ENCODE measurements at regions not wholly inside any gene's neighbourhood (a gene's known extent, or its start where the extent isn't known, plus 50 kb on each side); places are given as distances from the start of the nearest gene placed in this dataset.
A peak's percentile ranks its signal among the peaks of the same experiment; 100 is the strongest.
"Not testable (repeated sequence)": the region's sequence is repeated elsewhere in the genome, so short reads cannot be mapped to it uniquely, and the experiment has no call there.

- DNase-seq, result no peak
Measured at GRCh38 chr14:105926373-105927095, 400.2 kb downstream of the TMEM121 start.

- DNase-seq, result no peak
Measured at GRCh38 chr14:105927096-105928060, 401.0 kb downstream of the TMEM121 start.

GRCh38 chr14:105928171-105929111, 402.1 kb downstream of the TMEM121 start:
- DNase-seq, result peak; percentile 13

GRCh38 chr14:105929327-105930081, 403.1 kb downstream of the TMEM121 start:
- DNase-seq, result no peak

- no peak for DNase-seq
Measured at GRCh38 chr14:105930572-105930971, 404.2 kb downstream of the TMEM121 start.

- DNase-seq, result peak; percentile 33
Measured at GRCh38 chr14:105931808-105932483, 405.6 kb downstream of the TMEM121 start.

GRCh38 chr14:105933238-105933637, 406.9 kb downstream of the TMEM121 start:
- DNase-seq, result no peak

- DNase-seq, result no peak
Measured at GRCh38 chr14:105935384-105935783, 409.0 kb downstream of the TMEM121 start.

GRCh38 chr14:105937253-105938054, 411.1 kb downstream of the TMEM121 start:
- no peak for DNase-seq

- DNase-seq, result no peak
Measured at GRCh38 chr14:105938055-105938863, 411.9 kb downstream of the TMEM121 start.

- no peak for DNase-seq
Measured at GRCh38 chr14:105938959-105939358, 412.6 kb downstream of the TMEM121 start.

GRCh38 chr14:105939810-105940508, 413.6 kb downstream of the TMEM121 start:
- no peak for DNase-seq

GRCh38 chr14:105940534-105941225, 414.3 kb downstream of the TMEM121 start:
- no peak for DNase-seq

GRCh38 chr14:105941226-105942166, 415.1 kb downstream of the TMEM121 start:
- DNase-seq, result no peak

- DNase-seq, result not testable (repeated sequence)
Measured at GRCh38 chr14:105942725-105943124, 416.3 kb downstream of the TMEM121 start.

GRCh38 chr14:105943973-105944602, 417.7 kb downstream of the TMEM121 start:
- DNase-seq, result no peak
